GM23338 (cell line): ENCODE measurements at regions not wholly inside any gene's neighbourhood (a gene's known extent, or its start where the extent isn't known, plus 50 kb on each side); places are given as distances from the start of the nearest gene placed in this dataset.

Experiments
- ATAC-seq: fragments of 200-7000 bp; cut with Tn5 transposase; 3 replicates; pipeline ENCODE4 v1.9.1; 2020
- DNase-seq: peaks from one replicate; pipeline ENCODE4 v3.0.0-alpha.2; 2015; ENCODE audit warnings: low spot score
- H2AFZ ChIP-seq: fragments of 200-600 bp; sonication (generic); 2 replicates; pipeline ENCODE4 v1.8.0; 2016; ENCODE audit warnings: antibody characterized with exemption, mild to moderate bottlenecking, moderate library complexity
- H3F3A ChIP-seq: fragments of 200-600 bp; sonication (generic); replicated peaks from 2 replicates; pipeline ENCODE4 v1.8.0; 2017; ENCODE audit warnings: antibody characterized with exemption, mixed run types, low read depth
- H3K27ac ChIP-seq: fragments of 200-600 bp; sonication (generic); 2 replicates; pipeline ENCODE4 v1.6.1; 2016; ENCODE audit warnings: low read depth
- H3K27me3 ChIP-seq: fragments of 200-600 bp; sonication (generic); 2 replicates; pipeline ENCODE4 v1.8.0; 2016; ENCODE audit warnings: mild to moderate bottlenecking, mixed run types, moderate library complexity; ENCODE audit not compliant: insufficient read depth
- H3K36me3 ChIP-seq: fragments of 200-600 bp; sonication (generic); 2 replicates; pipeline ENCODE4 v1.8.0; 2016; ENCODE audit warnings: mild to moderate bottlenecking; ENCODE audit not compliant: insufficient read depth
- H3K4me1 ChIP-seq: fragments of 200-600 bp; sonication (generic); 2 replicates; pipeline ENCODE4 v1.8.0; 2016; ENCODE audit warnings: mild to moderate bottlenecking, moderate library complexity; ENCODE audit not compliant: insufficient read depth
- H3K4me2 ChIP-seq: fragments of 200-600 bp; sonication (generic); 2 replicates; pipeline ENCODE4 v1.7.1; 2017; ENCODE audit warnings: mixed run types
- H3K4me3 ChIP-seq: fragments of 200-600 bp; sonication (generic); 2 replicates; pipeline ENCODE4 v1.6.1; 2016; ENCODE audit warnings: mixed run types
- H3K79me2 ChIP-seq: fragments of 200-600 bp; sonication (generic); replicated peaks from 2 replicates; pipeline ENCODE4 v1.8.0; 2017; ENCODE audit warnings: mild to moderate bottlenecking; ENCODE audit not compliant: insufficient read depth
- H3K9me2 ChIP-seq: fragments of 200-600 bp; sonication (generic); 2 replicates; pipeline ENCODE4 v1.8.0; 2017; ENCODE audit not compliant: insufficient read depth
- H4K20me1 ChIP-seq: fragments of 200-600 bp; sonication (generic); replicated peaks from 2 replicates; pipeline ENCODE4 v1.8.0; 2017; ENCODE audit warnings: mild to moderate bottlenecking; ENCODE audit not compliant: insufficient read depth
- H3K27ac Mint-ChIP-seq: 2 replicates; pipeline ENCODE4 v1.8.0; 2020; ENCODE audit warnings: inconsistent platforms, mild to moderate bottlenecking, moderate library complexity, mixed read lengths
- H3K27me3 Mint-ChIP-seq: 3 replicates; pipeline ENCODE4 v1.8.0; 2022; ENCODE audit warnings: low read depth, mild to moderate bottlenecking, moderate library complexity, mixed read lengths, inconsistent platforms; ENCODE audit not compliant: insufficient read depth, poor library complexity
- H3K36me3 Mint-ChIP-seq: 3 replicates; pipeline ENCODE4 v1.8.0; 2021; ENCODE audit warnings: low read depth, mild to moderate bottlenecking, inconsistent platforms, moderate library complexity, mixed read lengths
- H3K4me1 Mint-ChIP-seq: 3 replicates; pipeline ENCODE4 v1.8.0; 2020; ENCODE audit warnings: mild to moderate bottlenecking, inconsistent platforms, mixed read lengths
- H3K4me3 Mint-ChIP-seq: 3 replicates; pipeline ENCODE4 v1.8.0; 2021; ENCODE audit warnings: moderate library complexity, mild to moderate bottlenecking, inconsistent platforms, mixed read lengths
- H3K9me3 Mint-ChIP-seq: 3 replicates; pipeline ENCODE4 v1.8.0; 2020; ENCODE audit warnings: moderate library complexity, mild to moderate bottlenecking, inconsistent platforms, mixed read lengths
- CREB1 ChIP-seq: fragments of 250-450 bp; sonication (Bioruptor Pico); IDR thresholded peaks from 2 replicates; pipeline ENCODE4 v1.5.0; 2020; ENCODE audit warnings: low read depth, mild to moderate bottlenecking, moderate library complexity
- EZH2 ChIP-seq: fragments of 200-600 bp; sonication (generic); IDR thresholded peaks from one replicate; pipeline ENCODE4 v1.8.0; 2017; ENCODE audit warnings: antibody characterized with exemption, mild to moderate bottlenecking, low read depth; ENCODE audit not compliant: unreplicated experiment
- EZH2phosphoT487 ChIP-seq: fragments of 200-600 bp; sonication (generic); IDR thresholded peaks from one replicate; pipeline ENCODE4 v1.8.1; 2018; ENCODE audit warnings: antibody characterized with exemption; ENCODE audit not compliant: unreplicated experiment
- JUNB ChIP-seq: IDR thresholded peaks from one replicate; pipeline ENCODE4 v1.6.1; 2016; ENCODE audit warnings: antibody characterized with exemption; ENCODE audit not compliant: unreplicated experiment
- NANOG ChIP-seq: IDR thresholded peaks from 2 replicates; pipeline ENCODE4 v1.6.1; 2016; ENCODE audit warnings: antibody characterized with exemption, borderline replicate concordance
- POLR2AphosphoS5 ChIP-seq: IDR thresholded peaks from 2 replicates; pipeline ENCODE4 v1.6.1; 2016; ENCODE audit warnings: antibody characterized with exemption, low read depth
- STAT1 ChIP-seq: IDR thresholded peaks from one replicate; pipeline ENCODE4 v1.6.1; 2016; ENCODE audit warnings: antibody characterized with exemption; ENCODE audit not compliant: unreplicated experiment
- ZNF114 ChIP-seq: fragments of 250-450 bp; sonication (Bioruptor Pico); IDR thresholded peaks from 2 replicates; pipeline ENCODE4 v1.5.0; 2020; ENCODE audit warnings: mild to moderate bottlenecking, moderate library complexity
- ZNF331 ChIP-seq: fragments of 250-450 bp; sonication (Bioruptor Pico); IDR thresholded peaks from 2 replicates; pipeline ENCODE4 v1.5.0; 2020; ENCODE audit warnings: low read depth, mild to moderate bottlenecking, moderate library complexity
- TF ChIP-seq, protein P1 (sequence below): IDR thresholded peaks from one replicate; pipeline ENCODE4 v1.6.1; 2018; ENCODE audit warnings: antibody characterized with exemption; ENCODE audit not compliant: unreplicated experiment
- TF ChIP-seq, protein P2 (sequence below): IDR thresholded peaks from 2 replicates; pipeline ENCODE4 v1.6.1; 2016; ENCODE audit warnings: antibody characterized with exemption
- TF ChIP-seq, protein P3 (sequence below): fragments of 250-450 bp; sonication (Bioruptor Pico); IDR thresholded peaks from 2 replicates; pipeline ENCODE4 v1.5.0; 2020; ENCODE audit warnings: mild to moderate bottlenecking, moderate library complexity
- TF ChIP-seq, protein P4 (sequence below), 2 experiments: fragments of 200-600 bp in 1 of 2; sonication (generic) in 1 of 2; conservative IDR thresholded peaks; 2 replicates each; pipeline versions ENCODE4 v1.5.1 to v1.6.1; 2016 to 2017; ENCODE audit warnings: antibody characterized with exemption in 2 of 2, low read depth in 2 of 2, mild to moderate bottlenecking in 2 of 2, moderate library complexity in 1 of 2

DNA sequence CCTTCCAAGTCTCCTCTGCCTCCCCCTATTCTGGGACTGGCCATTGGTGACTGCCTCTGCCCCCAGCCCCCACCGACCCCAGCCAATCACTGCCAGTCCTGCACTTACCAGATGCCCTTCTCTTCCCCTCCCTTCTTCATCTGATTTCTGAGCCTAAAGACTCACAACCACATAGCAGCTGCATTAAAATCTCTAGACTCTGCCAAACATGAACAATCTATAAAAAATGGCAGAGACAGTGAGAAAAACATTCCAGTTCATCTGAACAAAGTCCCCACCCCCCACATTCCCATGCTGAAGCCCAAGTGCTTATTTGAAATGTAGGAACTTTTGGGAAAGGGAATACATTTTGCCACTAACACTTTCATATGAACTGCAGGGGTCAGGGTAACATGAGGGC lies 60.8 kb downstream of the KCTD12 start:
- no peak for DNase-seq

More for the DNA sequence above, 60.8 kb downstream of the KCTD12 start:
- H3K27me3 ChIP-seq: no peaks in the 10 kb centered on the region
- no peak overlapping the region for H2AFZ ChIP-seq
- H3K4me1 ChIP-seq: no peaks in the 10 kb centered on the region
- no peaks in the 10 kb centered on the region for H3K36me3 ChIP-seq
- no peaks in the 10 kb centered on the region for H4K20me1 ChIP-seq
- H3K36me3 Mint-ChIP-seq: peaks cover 6% of the 10 kb centered on the region; the same call in 1 of the 3 replicates
- TF ChIP-seq POLR2AphosphoS5 (no peak), ZNF114 (CRISPR knock-in tag) (no peak), EZH2 (no peak), CREB1 (CRISPR knock-in tag) (no peak), JUNB (no peak), STAT1 (no peak), ZNF331 (CRISPR knock-in tag) (no peak), NANOG (no peak), EZH2phosphoT487 (no peak)
- TF ChIP-seq, protein P1, sequence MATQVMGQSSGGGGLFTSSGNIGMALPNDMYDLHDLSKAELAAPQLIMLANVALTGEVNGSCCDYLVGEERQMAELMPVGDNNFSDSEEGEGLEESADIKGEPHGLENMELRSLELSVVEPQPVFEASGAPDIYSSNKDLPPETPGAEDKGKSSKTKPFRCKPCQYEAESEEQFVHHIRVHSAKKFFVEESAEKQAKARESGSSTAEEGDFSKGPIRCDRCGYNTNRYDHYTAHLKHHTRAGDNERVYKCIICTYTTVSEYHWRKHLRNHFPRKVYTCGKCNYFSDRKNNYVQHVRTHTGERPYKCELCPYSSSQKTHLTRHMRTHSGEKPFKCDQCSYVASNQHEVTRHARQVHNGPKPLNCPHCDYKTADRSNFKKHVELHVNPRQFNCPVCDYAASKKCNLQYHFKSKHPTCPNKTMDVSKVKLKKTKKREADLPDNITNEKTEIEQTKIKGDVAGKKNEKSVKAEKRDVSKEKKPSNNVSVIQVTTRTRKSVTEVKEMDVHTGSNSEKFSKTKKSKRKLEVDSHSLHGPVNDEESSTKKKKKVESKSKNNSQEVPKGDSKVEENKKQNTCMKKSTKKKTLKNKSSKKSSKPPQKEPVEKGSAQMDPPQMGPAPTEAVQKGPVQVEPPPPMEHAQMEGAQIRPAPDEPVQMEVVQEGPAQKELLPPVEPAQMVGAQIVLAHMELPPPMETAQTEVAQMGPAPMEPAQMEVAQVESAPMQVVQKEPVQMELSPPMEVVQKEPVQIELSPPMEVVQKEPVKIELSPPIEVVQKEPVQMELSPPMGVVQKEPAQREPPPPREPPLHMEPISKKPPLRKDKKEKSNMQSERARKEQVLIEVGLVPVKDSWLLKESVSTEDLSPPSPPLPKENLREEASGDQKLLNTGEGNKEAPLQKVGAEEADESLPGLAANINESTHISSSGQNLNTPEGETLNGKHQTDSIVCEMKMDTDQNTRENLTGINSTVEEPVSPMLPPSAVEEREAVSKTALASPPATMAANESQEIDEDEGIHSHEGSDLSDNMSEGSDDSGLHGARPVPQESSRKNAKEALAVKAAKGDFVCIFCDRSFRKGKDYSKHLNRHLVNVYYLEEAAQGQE: no peak
- TF ChIP-seq, protein P2, sequence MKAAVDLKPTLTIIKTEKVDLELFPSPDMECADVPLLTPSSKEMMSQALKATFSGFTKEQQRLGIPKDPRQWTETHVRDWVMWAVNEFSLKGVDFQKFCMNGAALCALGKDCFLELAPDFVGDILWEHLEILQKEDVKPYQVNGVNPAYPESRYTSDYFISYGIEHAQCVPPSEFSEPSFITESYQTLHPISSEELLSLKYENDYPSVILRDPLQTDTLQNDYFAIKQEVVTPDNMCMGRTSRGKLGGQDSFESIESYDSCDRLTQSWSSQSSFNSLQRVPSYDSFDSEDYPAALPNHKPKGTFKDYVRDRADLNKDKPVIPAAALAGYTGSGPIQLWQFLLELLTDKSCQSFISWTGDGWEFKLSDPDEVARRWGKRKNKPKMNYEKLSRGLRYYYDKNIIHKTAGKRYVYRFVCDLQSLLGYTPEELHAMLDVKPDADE: no peak
- TF ChIP-seq, protein P3, sequence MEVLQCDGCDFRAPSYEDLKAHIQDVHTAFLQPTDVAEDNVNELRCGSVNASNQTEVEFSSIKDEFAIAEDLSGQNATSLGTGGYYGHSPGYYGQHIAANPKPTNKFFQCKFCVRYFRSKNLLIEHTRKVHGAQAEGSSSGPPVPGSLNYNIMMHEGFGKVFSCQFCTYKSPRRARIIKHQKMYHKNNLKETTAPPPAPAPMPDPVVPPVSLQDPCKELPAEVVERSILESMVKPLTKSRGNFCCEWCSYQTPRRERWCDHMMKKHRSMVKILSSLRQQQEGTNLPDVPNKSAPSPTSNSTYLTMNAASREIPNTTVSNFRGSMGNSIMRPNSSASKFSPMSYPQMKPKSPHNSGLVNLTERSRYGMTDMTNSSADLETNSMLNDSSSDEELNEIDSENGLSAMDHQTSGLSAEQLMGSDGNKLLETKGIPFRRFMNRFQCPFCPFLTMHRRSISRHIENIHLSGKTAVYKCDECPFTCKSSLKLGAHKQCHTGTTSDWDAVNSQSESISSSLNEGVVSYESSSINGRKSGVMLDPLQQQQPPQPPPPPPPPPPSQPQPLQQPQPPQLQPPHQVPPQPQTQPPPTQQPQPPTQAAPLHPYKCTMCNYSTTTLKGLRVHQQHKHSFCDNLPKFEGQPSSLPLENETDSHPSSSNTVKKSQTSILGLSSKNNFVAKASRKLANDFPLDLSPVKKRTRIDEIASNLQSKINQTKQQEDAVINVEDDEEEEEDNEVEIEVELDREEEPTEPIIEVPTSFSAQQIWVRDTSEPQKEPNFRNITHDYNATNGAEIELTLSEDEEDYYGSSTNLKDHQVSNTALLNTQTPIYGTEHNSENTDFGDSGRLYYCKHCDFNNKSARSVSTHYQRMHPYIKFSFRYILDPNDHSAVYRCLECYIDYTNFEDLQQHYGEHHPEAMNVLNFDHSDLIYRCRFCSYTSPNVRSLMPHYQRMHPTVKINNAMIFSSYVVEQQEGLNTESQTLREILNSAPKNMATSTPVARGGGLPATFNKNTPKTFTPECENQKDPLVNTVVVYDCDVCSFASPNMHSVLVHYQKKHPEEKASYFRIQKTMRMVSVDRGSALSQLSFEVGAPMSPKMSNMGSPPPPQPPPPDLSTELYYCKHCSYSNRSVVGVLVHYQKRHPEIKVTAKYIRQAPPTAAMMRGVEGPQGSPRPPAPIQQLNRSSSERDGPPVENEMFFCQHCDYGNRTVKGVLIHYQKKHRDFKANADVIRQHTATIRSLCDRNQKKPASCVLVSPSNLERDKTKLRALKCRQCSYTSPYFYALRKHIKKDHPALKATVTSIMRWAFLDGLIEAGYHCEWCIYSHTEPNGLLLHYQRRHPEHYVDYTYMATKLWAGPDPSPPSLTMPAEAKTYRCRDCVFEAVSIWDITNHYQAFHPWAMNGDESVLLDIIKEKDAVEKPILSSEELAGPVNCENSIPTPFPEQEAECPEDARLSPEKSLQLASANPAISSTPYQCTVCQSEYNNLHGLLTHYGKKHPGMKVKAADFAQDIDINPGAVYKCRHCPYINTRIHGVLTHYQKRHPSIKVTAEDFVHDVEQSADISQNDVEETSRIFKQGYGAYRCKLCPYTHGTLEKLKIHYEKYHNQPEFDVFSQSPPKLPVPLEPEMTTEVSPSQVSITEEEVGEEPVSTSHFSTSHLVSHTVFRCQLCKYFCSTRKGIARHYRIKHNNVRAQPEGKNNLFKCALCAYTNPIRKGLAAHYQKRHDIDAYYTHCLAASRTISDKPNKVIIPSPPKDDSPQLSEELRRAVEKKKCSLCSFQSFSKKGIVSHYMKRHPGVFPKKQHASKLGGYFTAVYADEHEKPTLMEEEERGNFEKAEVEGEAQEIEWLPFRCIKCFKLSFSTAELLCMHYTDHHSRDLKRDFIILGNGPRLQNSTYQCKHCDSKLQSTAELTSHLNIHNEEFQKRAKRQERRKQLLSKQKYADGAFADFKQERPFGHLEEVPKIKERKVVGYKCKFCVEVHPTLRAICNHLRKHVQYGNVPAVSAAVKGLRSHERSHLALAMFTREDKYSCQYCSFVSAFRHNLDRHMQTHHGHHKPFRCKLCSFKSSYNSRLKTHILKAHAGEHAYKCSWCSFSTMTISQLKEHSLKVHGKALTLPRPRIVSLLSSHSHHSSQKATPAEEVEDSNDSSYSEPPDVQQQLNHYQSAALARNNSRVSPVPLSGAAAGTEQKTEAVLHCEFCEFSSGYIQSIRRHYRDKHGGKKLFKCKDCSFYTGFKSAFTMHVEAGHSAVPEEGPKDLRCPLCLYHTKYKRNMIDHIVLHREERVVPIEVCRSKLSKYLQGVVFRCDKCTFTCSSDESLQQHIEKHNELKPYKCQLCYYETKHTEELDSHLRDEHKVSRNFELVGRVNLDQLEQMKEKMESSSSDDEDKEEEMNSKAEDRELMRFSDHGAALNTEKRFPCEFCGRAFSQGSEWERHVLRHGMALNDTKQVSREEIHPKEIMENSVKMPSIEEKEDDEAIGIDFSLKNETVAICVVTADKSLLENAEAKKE (CRISPR knock-in tag): no peak
- TF ChIP-seq, protein P4, sequence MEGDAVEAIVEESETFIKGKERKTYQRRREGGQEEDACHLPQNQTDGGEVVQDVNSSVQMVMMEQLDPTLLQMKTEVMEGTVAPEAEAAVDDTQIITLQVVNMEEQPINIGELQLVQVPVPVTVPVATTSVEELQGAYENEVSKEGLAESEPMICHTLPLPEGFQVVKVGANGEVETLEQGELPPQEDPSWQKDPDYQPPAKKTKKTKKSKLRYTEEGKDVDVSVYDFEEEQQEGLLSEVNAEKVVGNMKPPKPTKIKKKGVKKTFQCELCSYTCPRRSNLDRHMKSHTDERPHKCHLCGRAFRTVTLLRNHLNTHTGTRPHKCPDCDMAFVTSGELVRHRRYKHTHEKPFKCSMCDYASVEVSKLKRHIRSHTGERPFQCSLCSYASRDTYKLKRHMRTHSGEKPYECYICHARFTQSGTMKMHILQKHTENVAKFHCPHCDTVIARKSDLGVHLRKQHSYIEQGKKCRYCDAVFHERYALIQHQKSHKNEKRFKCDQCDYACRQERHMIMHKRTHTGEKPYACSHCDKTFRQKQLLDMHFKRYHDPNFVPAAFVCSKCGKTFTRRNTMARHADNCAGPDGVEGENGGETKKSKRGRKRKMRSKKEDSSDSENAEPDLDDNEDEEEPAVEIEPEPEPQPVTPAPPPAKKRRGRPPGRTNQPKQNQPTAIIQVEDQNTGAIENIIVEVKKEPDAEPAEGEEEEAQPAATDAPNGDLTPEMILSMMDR (conservative IDR thresholded peaks at IDR 0.05; ENCODE audit: low read depth in 2 of 2): no peak
- no peak overlapping the region for H3K27ac ChIP-seq
- H3K79me2 ChIP-seq: no peaks in the 10 kb centered on the region
- H3K27ac Mint-ChIP-seq: no peak overlapping the region
- H3F3A ChIP-seq: no peaks in the 10 kb centered on the region
- H3K4me2 ChIP-seq: no peak overlapping the region
- no peak for ATAC-seq
- 0 out of 2 replicates have a peak, but pooled peaks cover 4% of the 10 kb centered on the region for H3K9me2 ChIP-seq
- peaks cover 5% of the 10 kb centered on the region; the same call in 1 of the 3 replicates for H3K4me1 Mint-ChIP-seq
- H3K9me3 Mint-ChIP-seq: peaks cover 10% of the 10 kb centered on the region
- no peak overlapping the region for H3K4me3 Mint-ChIP-seq
- no peak overlapping the region for H3K4me3 ChIP-seq
- peaks cover 5% of the 10 kb centered on the region for H3K27me3 Mint-ChIP-seq
